GM08714 (cell line): ENCODE measurements at regions not wholly inside any gene's neighbourhood (a gene's known extent, or its start where the extent isn't known, plus 50 kb on each side); places are given as distances from the start of the nearest gene placed in this dataset.

Experiments used
- H3K4me3 ChIP-seq: fragments of 200-500 bp; sonication (Bioruptor generic); 2 replicates; pipeline ENCODE4 v1.5.1; 2014; ENCODE audit warnings: mild to moderate bottlenecking, low read length, inconsistent platforms
- ZNF274 ChIP-seq: IDR thresholded peaks from 2 replicates; pipeline ENCODE4 v1.6.1; 2012; ENCODE audit warnings: mild to moderate bottlenecking, low read depth, low read length

DNA sequence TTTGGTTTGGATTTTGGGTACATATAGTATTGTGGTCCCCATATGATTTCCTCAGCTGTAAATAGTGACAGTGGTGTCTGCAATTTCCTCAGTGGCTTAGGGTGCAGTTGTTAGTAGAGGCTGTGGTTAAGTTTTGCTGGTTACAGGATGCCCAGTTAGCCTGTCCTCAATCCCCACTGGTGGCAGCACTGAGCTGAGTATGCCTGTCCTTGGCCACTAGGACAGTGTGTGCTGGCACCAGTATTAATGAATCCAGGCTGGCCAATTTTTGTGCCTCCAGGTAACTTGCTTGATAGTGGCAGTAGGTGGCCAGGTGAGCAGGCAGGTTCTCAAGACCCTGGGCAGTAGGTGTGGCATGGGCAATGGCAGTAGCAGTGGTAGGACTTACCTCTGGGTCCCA is 973.1 kb downstream of the TMEM182 start:
- no peak for TF ChIP-seq ZNF274
- no peak overlapping the region for H3K4me3 ChIP-seq

- TF ChIP-seq ZNF274 = no peak
- no peak overlapping the region for H3K4me3 ChIP-seq
These were observed 976.3 kb downstream of the TMEM182 start for GRCh38 chr2:103738108-103738507.

GRCh38 chr2:103738606-103739005 is 976.8 kb downstream of the TMEM182 start:
- no peak for TF ChIP-seq ZNF274

GRCh38 chr2:103739186-103739585 is 977.4 kb downstream of the TMEM182 start:
- no peak overlapping the region for H3K4me3 ChIP-seq
- TF ChIP-seq ZNF274 = no peak

More at GRCh38 chr2:103738606-103739005, 976.8 kb downstream of the TMEM182 start:
- no peak overlapping the region for H3K4me3 ChIP-seq

- no peak overlapping the region for H3K4me3 ChIP-seq
- no peak for TF ChIP-seq ZNF274
These were observed 978.1 kb downstream of the TMEM182 start for GRCh38 chr2:103739921-103740320.

GRCh38 chr2:103740631-103741030 is 978.8 kb downstream of the TMEM182 start:
- H3K4me3 ChIP-seq = no peak overlapping the region
- no peak for TF ChIP-seq ZNF274

GRCh38 chr2:103743195-103743594 is 981.4 kb downstream of the TMEM182 start:
- TF ChIP-seq ZNF274 = no peak
- H3K4me3 ChIP-seq = no peak overlapping the region

- H3K4me3 ChIP-seq = no peak overlapping the region
- no peak for TF ChIP-seq ZNF274
These were observed 992.7 kb downstream of the TMEM182 start for GRCh38 chr2:103754530-103754929.

DNA sequence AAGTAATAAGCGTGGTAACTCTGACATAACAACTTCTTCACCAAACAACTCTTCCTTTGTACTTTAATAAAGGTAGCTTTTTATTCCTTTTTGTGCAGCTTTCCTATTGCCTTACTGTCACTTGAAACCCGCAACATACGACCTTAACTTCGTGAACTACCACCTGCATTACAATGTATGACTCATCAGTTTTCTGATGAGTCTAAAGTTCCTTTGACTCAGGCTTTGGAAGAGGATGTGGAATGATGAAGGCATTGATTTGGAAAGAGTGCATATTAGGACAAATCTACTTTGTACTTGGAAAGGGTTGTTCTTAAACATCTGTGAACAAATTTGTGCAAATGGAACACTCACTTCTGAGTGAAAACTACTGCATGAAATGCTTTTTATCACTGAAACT is 1012.1 kb downstream of the TMEM182 start:
- H3K4me3 ChIP-seq = no peak overlapping the region
- TF ChIP-seq ZNF274 = no peak

DNA sequence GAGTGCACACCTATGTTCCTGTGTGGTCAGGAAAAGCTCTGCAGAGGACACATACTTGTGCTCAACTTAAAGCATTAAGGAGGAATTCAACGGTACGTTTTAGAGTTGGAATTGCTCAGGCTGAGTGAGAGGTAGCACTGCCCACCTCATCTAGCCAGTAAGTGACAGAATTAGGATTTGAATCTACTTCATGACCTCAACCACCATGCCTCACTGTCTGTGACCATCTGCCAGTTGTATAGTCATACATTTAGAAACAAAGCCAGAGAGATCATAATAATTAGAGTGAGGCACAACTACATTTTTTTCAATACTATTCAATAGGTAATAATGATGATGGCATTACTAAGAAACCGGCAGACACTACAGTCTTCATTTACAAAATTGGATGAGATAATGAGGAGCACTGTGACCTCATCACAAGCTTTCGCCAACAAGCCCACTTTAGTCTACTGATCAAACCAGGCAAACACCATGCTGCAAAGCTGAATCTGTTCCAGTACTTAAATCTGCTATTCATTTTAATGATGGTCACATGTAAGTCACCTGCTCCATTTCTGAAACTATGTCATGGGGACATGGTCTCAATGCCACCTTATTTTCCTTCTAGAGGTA is 1018.4 kb downstream of the TMEM182 start:
- TF ChIP-seq ZNF274 = no peak

DNA sequence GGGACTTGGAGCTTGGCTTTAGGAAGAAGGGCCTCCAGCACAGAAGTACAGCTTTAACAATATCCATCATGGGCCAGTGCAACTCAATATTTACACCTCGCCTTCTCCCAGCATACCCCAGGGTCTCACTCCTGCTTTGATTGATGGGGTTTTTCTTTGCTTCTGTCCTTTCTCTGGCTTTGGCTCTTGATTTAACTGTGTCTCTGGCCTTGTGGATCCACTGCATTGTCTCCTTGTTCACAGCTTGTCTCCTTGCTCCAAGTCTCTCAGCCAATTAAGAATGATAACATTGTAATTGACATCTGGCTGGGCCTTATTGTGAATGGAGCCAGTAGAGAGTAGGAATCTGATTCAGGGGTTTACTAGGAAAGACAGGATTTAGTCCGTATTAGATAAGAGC is 1019.5 kb downstream of the TMEM182 start:
- no peak for TF ChIP-seq ZNF274
- H3K4me3 ChIP-seq = no peak overlapping the region

More for the DNA sequence above, 1018.4 kb downstream of the TMEM182 start:
- no peak overlapping the region for H3K4me3 ChIP-seq

GRCh38 chr2:103784261-103784660 is 1022.4 kb downstream of the TMEM182 start:
- no peak overlapping the region for H3K4me3 ChIP-seq
- no peak for TF ChIP-seq ZNF274

- no peak for TF ChIP-seq ZNF274
- no peak overlapping the region for H3K4me3 ChIP-seq
These were observed 1023.6 kb downstream of the TMEM182 start for GRCh38 chr2:103785432-103785831.

DNA sequence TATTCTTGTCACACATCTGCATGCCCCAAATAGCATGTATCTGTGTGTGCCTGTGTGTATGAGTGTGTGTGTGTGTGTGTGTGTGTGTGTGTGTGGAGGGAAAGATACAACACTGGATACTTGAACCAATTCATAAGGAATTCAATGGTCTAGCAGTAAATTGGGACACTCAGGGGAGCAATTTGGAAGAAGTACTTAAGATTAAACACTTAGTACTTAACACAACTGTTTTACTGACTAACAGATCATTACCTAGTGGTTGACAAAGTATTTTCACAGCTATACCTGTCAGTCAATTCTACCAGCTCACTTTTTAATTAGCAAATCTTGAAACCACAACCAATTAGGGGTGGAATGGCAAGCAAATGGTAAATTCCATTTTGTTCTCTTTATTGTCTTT is 1024.1 kb downstream of the TMEM182 start:
- no peak for TF ChIP-seq ZNF274
- no peak overlapping the region for H3K4me3 ChIP-seq

- no peak for TF ChIP-seq ZNF274
- no peak overlapping the region for H3K4me3 ChIP-seq
These were observed 1026.6 kb downstream of the TMEM182 start for GRCh38 chr2:103788389-103788788.

DNA sequence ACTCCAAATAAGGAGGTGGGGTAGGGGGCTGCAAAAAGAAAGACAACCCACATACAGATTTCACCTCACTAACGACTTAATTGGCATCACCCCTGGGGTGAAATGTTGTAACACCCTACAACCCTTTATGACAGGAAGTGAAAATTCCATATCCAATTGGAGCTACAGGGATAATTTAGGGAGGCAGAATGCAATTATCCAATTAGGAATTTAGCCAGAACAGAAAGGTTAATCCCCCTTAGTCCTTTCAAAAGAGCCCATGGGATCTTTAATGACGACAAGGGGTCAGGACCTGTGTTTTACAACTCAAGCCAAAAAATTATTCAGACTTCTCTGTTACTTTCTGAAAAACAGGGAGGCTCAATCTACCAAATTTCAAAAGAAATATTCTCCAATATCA is 1027.1 kb downstream of the TMEM182 start:
- no peak overlapping the region for H3K4me3 ChIP-seq
- TF ChIP-seq ZNF274 = no peak
